ENCODE measurements at regions not wholly inside any gene's neighbourhood (a gene's known extent, or its start where the extent isn't known, plus 50 kb on each side); places are given as distances from the start of the nearest gene placed in this dataset.

DNA sequence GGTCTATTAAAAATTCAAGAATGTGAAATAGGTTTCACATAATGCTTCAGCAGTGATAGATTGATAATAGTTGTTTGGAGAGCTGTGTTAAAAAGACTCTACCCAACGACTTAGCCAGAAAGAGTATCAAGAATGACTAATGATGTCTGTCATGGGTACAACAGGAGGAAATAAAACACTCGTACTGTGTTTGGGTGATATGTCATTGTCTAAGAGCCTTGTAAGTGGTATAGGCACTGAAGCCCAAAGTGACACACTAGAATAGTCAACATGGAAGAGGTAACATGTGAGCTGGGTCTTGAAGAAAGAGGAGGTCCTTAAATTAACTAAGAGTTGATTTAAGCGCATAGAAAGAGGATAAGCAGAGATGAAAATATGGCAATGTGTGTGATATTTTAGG lies 471.8 kb upstream of the MAN1A1 start:
- Histone ChIP-seq H3K36me3 (ENCODE audit: control insufficient read depth, insufficient read depth, low read length) (no peaks in the 10 kb centered on the region), H3K9me3 (ENCODE audit: control insufficient read depth, insufficient read depth, low read depth, low read length) (peaks cover 5% of the 10 kb centered on the region), H3K4me1 (ENCODE audit: control insufficient read depth, insufficient read depth, low read length) (no peaks in the 10 kb centered on the region), H3K27ac (ENCODE audit: low read length) (no peak overlapping the region), H3K27me3 (ENCODE audit: control insufficient read depth, insufficient read depth, low read length) (no peaks in the 10 kb centered on the region), H3K4me3 (ENCODE audit: low read depth in 2 of 2, low read length in 2 of 2) (no peak overlapping the region)
- POLR2A ChIA-PET: no interaction called here
- ATAC-seq (no peak), DNase-seq (ENCODE audit: low read depth, low spot score) (no peak)
- in situ Hi-C loops (cut with HindIII; ENCODE audit: low pct_unique_long_range_greater_than_20kb, low sequenced_read_pairs): no loop called here
- intact Hi-C loops (cut with micrococcal nuclease; ENCODE audit: unreplicated experiment): no loop called here
- TF ChIP-seq, protein P1, sequence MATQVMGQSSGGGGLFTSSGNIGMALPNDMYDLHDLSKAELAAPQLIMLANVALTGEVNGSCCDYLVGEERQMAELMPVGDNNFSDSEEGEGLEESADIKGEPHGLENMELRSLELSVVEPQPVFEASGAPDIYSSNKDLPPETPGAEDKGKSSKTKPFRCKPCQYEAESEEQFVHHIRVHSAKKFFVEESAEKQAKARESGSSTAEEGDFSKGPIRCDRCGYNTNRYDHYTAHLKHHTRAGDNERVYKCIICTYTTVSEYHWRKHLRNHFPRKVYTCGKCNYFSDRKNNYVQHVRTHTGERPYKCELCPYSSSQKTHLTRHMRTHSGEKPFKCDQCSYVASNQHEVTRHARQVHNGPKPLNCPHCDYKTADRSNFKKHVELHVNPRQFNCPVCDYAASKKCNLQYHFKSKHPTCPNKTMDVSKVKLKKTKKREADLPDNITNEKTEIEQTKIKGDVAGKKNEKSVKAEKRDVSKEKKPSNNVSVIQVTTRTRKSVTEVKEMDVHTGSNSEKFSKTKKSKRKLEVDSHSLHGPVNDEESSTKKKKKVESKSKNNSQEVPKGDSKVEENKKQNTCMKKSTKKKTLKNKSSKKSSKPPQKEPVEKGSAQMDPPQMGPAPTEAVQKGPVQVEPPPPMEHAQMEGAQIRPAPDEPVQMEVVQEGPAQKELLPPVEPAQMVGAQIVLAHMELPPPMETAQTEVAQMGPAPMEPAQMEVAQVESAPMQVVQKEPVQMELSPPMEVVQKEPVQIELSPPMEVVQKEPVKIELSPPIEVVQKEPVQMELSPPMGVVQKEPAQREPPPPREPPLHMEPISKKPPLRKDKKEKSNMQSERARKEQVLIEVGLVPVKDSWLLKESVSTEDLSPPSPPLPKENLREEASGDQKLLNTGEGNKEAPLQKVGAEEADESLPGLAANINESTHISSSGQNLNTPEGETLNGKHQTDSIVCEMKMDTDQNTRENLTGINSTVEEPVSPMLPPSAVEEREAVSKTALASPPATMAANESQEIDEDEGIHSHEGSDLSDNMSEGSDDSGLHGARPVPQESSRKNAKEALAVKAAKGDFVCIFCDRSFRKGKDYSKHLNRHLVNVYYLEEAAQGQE (IDR thresholded peaks at IDR 0.05; ENCODE audit: insufficient read depth in 1 of 2, low read depth in 2 of 2, low read length in 1 of 2): no peak
- TF ChIP-seq, protein P2, sequence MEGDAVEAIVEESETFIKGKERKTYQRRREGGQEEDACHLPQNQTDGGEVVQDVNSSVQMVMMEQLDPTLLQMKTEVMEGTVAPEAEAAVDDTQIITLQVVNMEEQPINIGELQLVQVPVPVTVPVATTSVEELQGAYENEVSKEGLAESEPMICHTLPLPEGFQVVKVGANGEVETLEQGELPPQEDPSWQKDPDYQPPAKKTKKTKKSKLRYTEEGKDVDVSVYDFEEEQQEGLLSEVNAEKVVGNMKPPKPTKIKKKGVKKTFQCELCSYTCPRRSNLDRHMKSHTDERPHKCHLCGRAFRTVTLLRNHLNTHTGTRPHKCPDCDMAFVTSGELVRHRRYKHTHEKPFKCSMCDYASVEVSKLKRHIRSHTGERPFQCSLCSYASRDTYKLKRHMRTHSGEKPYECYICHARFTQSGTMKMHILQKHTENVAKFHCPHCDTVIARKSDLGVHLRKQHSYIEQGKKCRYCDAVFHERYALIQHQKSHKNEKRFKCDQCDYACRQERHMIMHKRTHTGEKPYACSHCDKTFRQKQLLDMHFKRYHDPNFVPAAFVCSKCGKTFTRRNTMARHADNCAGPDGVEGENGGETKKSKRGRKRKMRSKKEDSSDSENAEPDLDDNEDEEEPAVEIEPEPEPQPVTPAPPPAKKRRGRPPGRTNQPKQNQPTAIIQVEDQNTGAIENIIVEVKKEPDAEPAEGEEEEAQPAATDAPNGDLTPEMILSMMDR (IDR thresholded peaks at IDR 0.05): no peak
- TF ChIP-seq SIN3A (IDR thresholded peaks at IDR 0.05; ENCODE audit: borderline replicate concordance, insufficient read depth, low read depth, low read length) (no peak), POLR2AphosphoS5 (IDR thresholded peaks at IDR 0.05; ENCODE audit: low read depth, low read length) (no peak), TCF7L2 (IDR thresholded peaks at IDR 0.05; ENCODE audit: low read depth, low read length) (no peak)
- CTCF ChIA-PET: no interaction called here
- no TSS peak for BruUV-seq (replicated peaks)

DNA sequence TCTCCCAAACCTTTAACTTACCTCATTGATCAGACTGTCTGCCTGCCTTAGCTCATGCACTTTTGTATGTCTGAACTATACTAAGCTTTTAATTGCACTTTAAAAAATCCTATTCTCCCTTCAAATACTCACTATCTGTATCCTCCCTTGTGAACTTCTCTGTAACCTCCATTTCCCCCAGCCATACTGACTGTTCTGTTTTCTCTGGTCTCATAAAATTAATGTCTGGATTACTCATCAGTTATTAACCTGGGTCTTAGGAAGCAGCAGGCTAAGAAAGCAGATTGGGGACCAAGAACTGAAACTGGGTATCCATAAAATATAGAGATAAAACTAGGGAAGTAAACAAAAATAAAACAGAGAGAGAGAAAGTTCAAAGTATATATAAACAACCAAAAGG lies 469.3 kb upstream of the MAN1A1 start:
- ChIA-PET CTCF (no interaction called here), POLR2A (no interaction called here)
- no TSS peak for BruUV-seq (replicated peaks)
- TF ChIP-seq, protein P1 (IDR thresholded peaks at IDR 0.05; ENCODE audit: insufficient read depth in 1 of 2, low read depth in 2 of 2, low read length in 1 of 2): no peak
- TF ChIP-seq SIN3A (IDR thresholded peaks at IDR 0.05; ENCODE audit: borderline replicate concordance, insufficient read depth, low read depth, low read length) (no peak), TCF7L2 (IDR thresholded peaks at IDR 0.05; ENCODE audit: low read depth, low read length) (no peak), POLR2AphosphoS5 (IDR thresholded peaks at IDR 0.05; ENCODE audit: low read depth, low read length) (no peak)
- TF ChIP-seq, protein P2 (IDR thresholded peaks at IDR 0.05): no peak
- Histone ChIP-seq H3K9me3 (ENCODE audit: control insufficient read depth, insufficient read depth, low read depth, low read length) (no peaks in the 10 kb centered on the region), H3K27me3 (ENCODE audit: control insufficient read depth, insufficient read depth, low read length) (no peaks in the 10 kb centered on the region), H3K27ac (ENCODE audit: low read length) (no peak overlapping the region), H3K4me3 (ENCODE audit: low read depth in 2 of 2, low read length in 2 of 2) (no peak overlapping the region), H3K4me1 (ENCODE audit: control insufficient read depth, insufficient read depth, low read length) (no peaks in the 10 kb centered on the region), H3K36me3 (ENCODE audit: control insufficient read depth, insufficient read depth, low read length) (no peaks in the 10 kb centered on the region)
- intact Hi-C loops (cut with micrococcal nuclease; ENCODE audit: unreplicated experiment) (no loop called here), in situ Hi-C loops (cut with HindIII; ENCODE audit: low pct_unique_long_range_greater_than_20kb, low sequenced_read_pairs) (no loop called here)
- no peak for ATAC-seq
- DNase-seq (ENCODE audit: low read depth, low spot score): no peak
